ENCODE measurements at regions not wholly inside any gene's neighbourhood (a gene's known extent, or its start where the extent isn't known, plus 50 kb on each side); places are given as distances from the start of the nearest gene placed in this dataset.
"Not testable (repeated sequence)": the region's sequence is repeated elsewhere in the genome, so short reads cannot be mapped to it uniquely, and the experiment has no call there.

DNA sequence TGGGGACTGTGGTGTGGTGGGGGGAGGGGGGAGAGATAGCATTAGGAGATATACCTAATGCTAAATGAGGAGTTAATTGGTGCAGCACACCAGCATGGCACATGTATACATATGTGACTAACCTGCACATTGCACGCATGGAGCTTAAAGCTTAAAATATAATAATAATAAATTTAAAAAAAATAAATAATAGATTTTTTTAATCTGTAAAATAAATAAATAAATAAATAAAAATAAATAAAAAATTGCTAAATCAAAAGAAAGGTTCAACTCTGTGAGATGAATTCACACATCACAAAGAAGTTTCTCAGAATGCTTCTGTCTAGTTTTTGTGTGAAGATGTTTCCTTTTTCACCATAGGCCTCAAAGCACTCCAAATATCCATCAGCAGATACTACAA lies 1793.7 kb downstream of the UQCRFS1 start:
- CTCF ChIA-PET (ENCODE audit: unreplicated experiment); H3K4me3 ChIP-seq (ENCODE audit: low read depth, low read length, poor library complexity, severe bottlenecking); H2AFZ ChIP-seq (ENCODE audit: low read length); H3K36me3 ChIP-seq (ENCODE audit: insufficient read depth, low read length); H3K9me2 ChIP-seq (ENCODE audit: insufficient read depth, low read length); intact Hi-C loops (cut with micrococcal nuclease; ENCODE audit: unreplicated experiment); H4K20me1 ChIP-seq (ENCODE audit: insufficient read depth, low read length); H3K4me1 ChIP-seq (ENCODE audit: insufficient read depth, low read length, poor library complexity, severe bottlenecking); H3K4me2 ChIP-seq (ENCODE audit: low read length); H3K27ac ChIP-seq (ENCODE audit: low read depth, low read length, poor library complexity, severe bottlenecking); POLR2A ChIA-PET; BruUV-seq (replicated peaks); DNase-seq (ENCODE audit: low spot score); H3K79me2 ChIP-seq (ENCODE audit: insufficient read depth, low read depth, low read length): not testable (repeated sequence)
- peaks cover 13% of the 10 kb centered on the region; the same call in 1 of the 2 replicates for H3K9me3 ChIP-seq (ENCODE audit: low read length)

DNA sequence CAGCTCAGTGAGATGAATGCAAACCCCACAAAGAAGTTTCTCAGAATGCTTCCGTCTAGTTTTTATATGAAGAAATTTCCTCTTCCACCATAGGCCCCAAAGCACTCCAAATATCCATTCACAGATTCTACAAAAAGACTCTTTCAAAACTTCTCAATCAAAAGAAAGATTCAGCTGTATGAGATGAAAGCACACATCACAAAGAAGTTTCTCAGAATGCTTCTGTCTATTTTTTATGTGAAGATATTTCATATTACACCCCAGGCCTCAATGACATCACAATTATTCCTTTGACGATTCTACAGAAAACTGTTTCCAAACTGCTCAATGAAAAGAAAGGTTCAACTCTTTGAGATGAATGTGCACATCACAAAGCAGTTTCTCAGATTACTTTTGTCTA lies 1819.4 kb downstream of the UQCRFS1 start:
- Histone ChIP-seq H3K4me1 (ENCODE audit: insufficient read depth, low read length, poor library complexity, severe bottlenecking) (no peaks in the 10 kb centered on the region), H2AFZ (ENCODE audit: low read length) (no peak overlapping the region), H3K27ac (ENCODE audit: low read depth, low read length, poor library complexity, severe bottlenecking) (no peak overlapping the region), H3K9me3 (ENCODE audit: low read length) (peaks cover 54% of the 10 kb centered on the region), H3K79me2 (ENCODE audit: insufficient read depth, low read depth, low read length) (no peaks in the 10 kb centered on the region), H3K4me3 (ENCODE audit: low read depth, low read length, poor library complexity, severe bottlenecking) (no peak overlapping the region), H3K36me3 (ENCODE audit: insufficient read depth, low read length) (no peaks in the 10 kb centered on the region), H3K9me2 (ENCODE audit: insufficient read depth, low read length) (no peaks in the 10 kb centered on the region), H3K4me2 (ENCODE audit: low read length) (no peak overlapping the region), H4K20me1 (ENCODE audit: insufficient read depth, low read length) (no peaks in the 10 kb centered on the region)
- ChIA-PET CTCF (ENCODE audit: unreplicated experiment) (no interaction called here), POLR2A (no interaction called here)
- no TSS peak for BruUV-seq (replicated peaks)
- no peak for DNase-seq (ENCODE audit: low spot score)
- no peak for TF ChIP-seq EZH2phosphoT487 (IDR thresholded peaks at IDR 0.05; ENCODE audit: borderline replicate concordance, low read depth, low read length)
- TF ChIP-seq CTCF (conservative IDR thresholded peaks at IDR 0.05; ENCODE audit: low read length), result no peak
- intact Hi-C loops (cut with micrococcal nuclease; ENCODE audit: unreplicated experiment), result no loop called here

DNA sequence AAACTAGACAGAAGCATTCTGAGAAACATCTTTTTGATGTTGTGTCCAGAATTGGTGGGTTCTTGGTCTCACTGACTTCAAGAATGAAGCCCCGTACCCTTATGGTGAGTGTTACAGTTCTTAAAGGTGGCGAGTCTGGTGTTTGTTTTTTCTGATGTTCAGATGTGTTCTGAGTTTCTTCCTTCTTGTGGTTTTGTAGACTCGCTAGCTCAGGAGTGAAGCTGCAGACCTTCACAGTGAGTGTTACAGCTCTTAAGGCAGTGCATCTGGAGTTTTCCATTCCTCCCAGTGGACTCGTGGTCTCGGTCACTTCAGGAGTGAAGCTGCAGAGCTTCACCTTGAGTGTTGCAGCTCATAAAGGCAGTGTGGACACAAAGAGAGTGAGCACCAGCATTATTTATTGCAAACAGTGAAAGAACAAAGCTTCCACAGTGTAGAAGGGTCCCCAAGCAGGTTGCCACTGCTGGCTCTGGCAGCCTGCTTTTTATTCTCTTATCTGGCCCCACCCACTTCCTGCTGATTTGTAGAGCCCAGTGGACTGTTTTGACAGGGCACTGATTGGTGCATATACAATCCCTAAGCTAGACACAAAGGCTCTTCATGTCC lies 1820.8 kb downstream of the UQCRFS1 start:
- peaks cover 64% of the 10 kb centered on the region for H3K9me3 ChIP-seq (ENCODE audit: low read length)
- no peak overlapping the region for H3K4me3 ChIP-seq (ENCODE audit: low read depth, low read length, poor library complexity, severe bottlenecking)
- H4K20me1 ChIP-seq (ENCODE audit: insufficient read depth, low read length), result no peaks in the 10 kb centered on the region
- CTCF ChIA-PET (ENCODE audit: unreplicated experiment), result no interaction called here
- no peaks in the 10 kb centered on the region for H3K9me2 ChIP-seq (ENCODE audit: insufficient read depth, low read length)
- no peak overlapping the region for H3K4me2 ChIP-seq (ENCODE audit: low read length)
- POLR2A ChIA-PET, result no interaction called here
- no peak for TF ChIP-seq CTCF (conservative IDR thresholded peaks at IDR 0.05; ENCODE audit: low read length)
- TF ChIP-seq EZH2phosphoT487 (IDR thresholded peaks at IDR 0.05; ENCODE audit: borderline replicate concordance, low read depth, low read length), result no peak
- intact Hi-C loops (cut with micrococcal nuclease; ENCODE audit: unreplicated experiment), result no loop called here
- no peaks in the 10 kb centered on the region for H3K4me1 ChIP-seq (ENCODE audit: insufficient read depth, low read length, poor library complexity, severe bottlenecking)
- DNase-seq (ENCODE audit: low spot score), result no peak
- no peak overlapping the region for H3K27ac ChIP-seq (ENCODE audit: low read depth, low read length, poor library complexity, severe bottlenecking)
- H3K36me3 ChIP-seq (ENCODE audit: insufficient read depth, low read length), result no peaks in the 10 kb centered on the region
- H2AFZ ChIP-seq (ENCODE audit: low read length), result no peak overlapping the region
- no TSS peak for BruUV-seq (replicated peaks)
- H3K79me2 ChIP-seq (ENCODE audit: insufficient read depth, low read depth, low read length), result no peaks in the 10 kb centered on the region

Data from OCI-LY7 (cell line).